ENCODE measurements at regions not wholly inside any gene's neighbourhood (a gene's known extent, or its start where the extent isn't known, plus 50 kb on each side); places are given as distances from the start of the nearest gene placed in this dataset.

GRCh38 chr12:108455706-108456105 lies 59.4 kb upstream of the FICD start:
- no peak overlapping the region for H3K4me3 ChIP-seq
- H3K27ac ChIP-seq = no peak overlapping the region
- no peak for DNase-seq (ENCODE audit: low read depth in 1 of 2, low spot score in 1 of 2)
- H3K36me3 ChIP-seq = no peaks in the 10 kb centered on the region
- no peak for TF ChIP-seq CTCF (IDR thresholded peaks at IDR 0.05; ENCODE audit: low read depth, low read length)
- H3K27me3 ChIP-seq = no peaks in the 10 kb centered on the region
- H3K9me3 ChIP-seq (ENCODE audit: low read depth) = no peaks in the 10 kb centered on the region
- no peaks in the 10 kb centered on the region for H3K4me1 ChIP-seq (ENCODE audit: low read depth)

GRCh38 chr12:108454539-108455139 lies 60.4 kb upstream of the FICD start:
- no peaks in the 10 kb centered on the region for H3K9me3 ChIP-seq (ENCODE audit: low read depth)
- H3K4me1 ChIP-seq (ENCODE audit: low read depth) = no peaks in the 10 kb centered on the region
- H3K27ac ChIP-seq = no peak overlapping the region
- DNase-seq (ENCODE audit: low read depth in 1 of 2, low spot score in 1 of 2) = no peak
- H3K27me3 ChIP-seq = no peaks in the 10 kb centered on the region
- TF ChIP-seq CTCF (IDR thresholded peaks at IDR 0.05; ENCODE audit: low read depth, low read length) = no peak
- H3K4me3 ChIP-seq = no peak overlapping the region
- no peaks in the 10 kb centered on the region for H3K36me3 ChIP-seq

- H3K27ac ChIP-seq = no peak overlapping the region
- H3K36me3 ChIP-seq = no peaks in the 10 kb centered on the region
- no peak overlapping the region for H3K4me3 ChIP-seq
- no peaks in the 10 kb centered on the region for H3K27me3 ChIP-seq
- H3K4me1 ChIP-seq (ENCODE audit: low read depth) = peaks cover 4% of the 10 kb centered on the region
- H3K9me3 ChIP-seq (ENCODE audit: low read depth) = no peaks in the 10 kb centered on the region
- no peak for TF ChIP-seq CTCF (IDR thresholded peaks at IDR 0.05; ENCODE audit: low read depth, low read length)
- DNase-seq (ENCODE audit: low read depth in 1 of 2, low spot score in 1 of 2) = no peak
These were observed 65.6 kb upstream of the FICD start for GRCh38 chr12:108449478-108449877.

GRCh38 chr12:108448246-108448645 lies 66.8 kb upstream of the FICD start:
- no peak overlapping the region for H3K4me3 ChIP-seq
- DNase-seq (ENCODE audit: low read depth in 1 of 2, low spot score in 1 of 2) = no peak
- no peaks in the 10 kb centered on the region for H3K27me3 ChIP-seq
- peaks cover 4% of the 10 kb centered on the region for H3K4me1 ChIP-seq (ENCODE audit: low read depth)
- no peak overlapping the region for H3K27ac ChIP-seq
- H3K36me3 ChIP-seq = no peaks in the 10 kb centered on the region
- TF ChIP-seq CTCF (IDR thresholded peaks at IDR 0.05; ENCODE audit: low read depth, low read length) = no peak
- no peaks in the 10 kb centered on the region for H3K9me3 ChIP-seq (ENCODE audit: low read depth)

GRCh38 chr12:108447168-108447832 lies 67.8 kb upstream of the FICD start:
- H3K4me1 ChIP-seq (ENCODE audit: low read depth) = peaks cover 4% of the 10 kb centered on the region
- H3K36me3 ChIP-seq = no peaks in the 10 kb centered on the region
- no peak for TF ChIP-seq CTCF (IDR thresholded peaks at IDR 0.05; ENCODE audit: low read depth, low read length)
- H3K4me3 ChIP-seq = no peak overlapping the region
- DNase-seq (ENCODE audit: low read depth in 1 of 2, low spot score in 1 of 2) = peak in 1 of 2 donors; percentile 67
- no peaks in the 10 kb centered on the region for H3K27me3 ChIP-seq
- H3K27ac ChIP-seq = no peak overlapping the region
- H3K9me3 ChIP-seq (ENCODE audit: low read depth) = no peaks in the 10 kb centered on the region
